ENCODE measurements at regions not wholly inside any gene's neighbourhood (a gene's known extent, or its start where the extent isn't known, plus 50 kb on each side); places are given as distances from the start of the nearest gene placed in this dataset.

- ChIA-PET CTCF (ENCODE audit: low intra/inter-chr PET ratio) (no interaction called here), POLR2A (no interaction called here)
- no peak for ATAC-seq
- H3K36me3 ChIP-seq (ENCODE audit: control insufficient read depth, insufficient read depth, low read length), result no peaks in the 10 kb centered on the region
- H2AFZ ChIP-seq (ENCODE audit: low read depth, low read length), result no peak overlapping the region
- no peak for DNase-seq (ENCODE audit: extremely low read depth in 1 of 4, low spot score in 3 of 4)
- BruUV-seq (replicated peaks), result no TSS peak
- no peak overlapping the region for H3K27ac ChIP-seq (ENCODE audit: extremely low read depth, low read depth, low read length)
- H4K20me1 ChIP-seq (replicated peaks; ENCODE audit: control insufficient read depth, insufficient read depth, low read length), result no peaks in the 10 kb centered on the region
- no peak for FAIRE-seq
- 2% methylated on average over 5 of the region's 5 CpGs for WGBS (ENCODE audit: insufficient coverage, low coverage, missing lambda C conversion rate)
- no peaks in the 10 kb centered on the region for H3K27me3 ChIP-seq (ENCODE audit: control insufficient read depth in 2 of 2, insufficient read depth in 2 of 2, low read length in 2 of 2)
- intact Hi-C loops (cut with micrococcal nuclease), result no loop called here
- in situ Hi-C loops (cut with MboI), result no loop called here
- H3K4me3 ChIP-seq, result no peak overlapping the region
- no peaks in the 10 kb centered on the region for H3K9me1 ChIP-seq (ENCODE audit: control insufficient read depth, insufficient read depth, low read length)
- no peak overlapping the region for H3K4me2 ChIP-seq (ENCODE audit: insufficient read depth, low read length)
- TF ChIP-seq, protein P1, sequence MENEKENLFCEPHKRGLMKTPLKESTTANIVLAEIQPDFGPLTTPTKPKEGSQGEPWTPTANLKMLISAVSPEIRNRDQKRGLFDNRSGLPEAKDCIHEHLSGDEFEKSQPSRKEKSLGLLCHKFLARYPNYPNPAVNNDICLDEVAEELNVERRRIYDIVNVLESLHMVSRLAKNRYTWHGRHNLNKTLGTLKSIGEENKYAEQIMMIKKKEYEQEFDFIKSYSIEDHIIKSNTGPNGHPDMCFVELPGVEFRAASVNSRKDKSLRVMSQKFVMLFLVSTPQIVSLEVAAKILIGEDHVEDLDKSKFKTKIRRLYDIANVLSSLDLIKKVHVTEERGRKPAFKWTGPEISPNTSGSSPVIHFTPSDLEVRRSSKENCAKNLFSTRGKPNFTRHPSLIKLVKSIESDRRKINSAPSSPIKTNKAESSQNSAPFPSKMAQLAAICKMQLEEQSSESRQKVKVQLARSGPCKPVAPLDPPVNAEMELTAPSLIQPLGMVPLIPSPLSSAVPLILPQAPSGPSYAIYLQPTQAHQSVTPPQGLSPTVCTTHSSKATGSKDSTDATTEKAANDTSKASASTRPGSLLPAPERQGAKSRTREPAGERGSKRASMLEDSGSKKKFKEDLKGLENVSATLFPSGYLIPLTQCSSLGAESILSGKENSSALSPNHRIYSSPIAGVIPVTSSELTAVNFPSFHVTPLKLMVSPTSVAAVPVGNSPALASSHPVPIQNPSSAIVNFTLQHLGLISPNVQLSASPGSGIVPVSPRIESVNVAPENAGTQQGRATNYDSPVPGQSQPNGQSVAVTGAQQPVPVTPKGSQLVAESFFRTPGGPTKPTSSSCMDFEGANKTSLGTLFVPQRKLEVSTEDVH (IDR thresholded peaks at IDR 0.05; ENCODE audit: low read depth, partially characterized antibody), result no peak
- TF ChIP-seq ZNF282 (CRISPR knock-in tag; IDR thresholded peaks at IDR 0.05), result no peak
- H3K9ac ChIP-seq (ENCODE audit: insufficient read depth in 1 of 2, low read depth in 2 of 2, low read length in 2 of 2), result no peak overlapping the region
- no peaks in the 10 kb centered on the region for H3K79me2 ChIP-seq (ENCODE audit: control insufficient read depth, insufficient read depth, low read length)
- H3K4me1 ChIP-seq (replicated peaks in 1 of 2; ENCODE audit: control insufficient read depth in 2 of 2, insufficient read depth in 2 of 2, low read length in 2 of 2), result no peaks in the 10 kb centered on the region
- no peaks in the 10 kb centered on the region for H3K9me3 ChIP-seq (replicated peaks; ENCODE audit: control insufficient read depth, insufficient read depth, low read depth, low read length)
Measured at GRCh38 chr9:2270565-2270964, 255.4 kb downstream of the SMARCA2 start.

DNA sequence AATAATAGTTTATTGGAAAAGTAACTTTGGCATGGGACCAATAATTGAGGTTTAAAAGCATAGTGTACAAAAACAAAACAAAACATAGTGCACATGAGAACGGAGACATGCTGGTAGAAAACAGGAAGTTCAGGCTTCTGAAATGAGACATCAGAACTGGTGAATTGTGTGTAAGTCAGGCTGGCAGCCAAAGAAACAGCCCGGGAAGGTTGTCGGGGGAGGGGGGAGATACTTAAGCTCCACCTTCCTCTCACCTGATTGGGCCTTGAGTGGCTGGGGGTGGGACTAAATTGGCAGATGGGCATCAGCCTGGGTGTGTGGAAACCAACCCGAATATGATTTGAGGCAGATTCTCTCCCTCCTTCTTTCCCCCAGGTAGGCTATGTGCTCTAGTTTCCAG, 256.3 kb downstream of the SMARCA2 start:
- no TSS peak for BruUV-seq (replicated peaks)
- no peaks in the 10 kb centered on the region for H3K27me3 ChIP-seq (ENCODE audit: control insufficient read depth in 2 of 2, insufficient read depth in 2 of 2, low read length in 2 of 2)
- ChIA-PET CTCF (ENCODE audit: low intra/inter-chr PET ratio) (no interaction called here), POLR2A (no interaction called here)
- in situ Hi-C loops (cut with MboI) (no loop called here), intact Hi-C loops (cut with micrococcal nuclease) (no loop called here)
- H3K9ac ChIP-seq (ENCODE audit: insufficient read depth in 1 of 2, low read depth in 2 of 2, low read length in 2 of 2), result no peak overlapping the region
- H3K27ac ChIP-seq (ENCODE audit: extremely low read depth, low read depth, low read length), result no peak overlapping the region
- no peaks in the 10 kb centered on the region for H3K4me1 ChIP-seq (replicated peaks in 1 of 2; ENCODE audit: control insufficient read depth in 2 of 2, insufficient read depth in 2 of 2, low read length in 2 of 2)
- no peak for FAIRE-seq
- 5% methylated on average over 4 of the region's 4 CpGs for WGBS (ENCODE audit: insufficient coverage, low coverage, missing lambda C conversion rate)
- no peaks in the 10 kb centered on the region for H3K9me1 ChIP-seq (ENCODE audit: control insufficient read depth, insufficient read depth, low read length)
- DNase-seq (ENCODE audit: extremely low read depth in 1 of 4, low spot score in 3 of 4), result peak; percentile 5 to 37 (median 11)
- peak; percentile 43; the same call in 1 of the 2 replicates for TF ChIP-seq VEZF1 (CRISPR knock-in tag; IDR thresholded peaks at IDR 0.05)
- TF ChIP-seq, protein P2, sequence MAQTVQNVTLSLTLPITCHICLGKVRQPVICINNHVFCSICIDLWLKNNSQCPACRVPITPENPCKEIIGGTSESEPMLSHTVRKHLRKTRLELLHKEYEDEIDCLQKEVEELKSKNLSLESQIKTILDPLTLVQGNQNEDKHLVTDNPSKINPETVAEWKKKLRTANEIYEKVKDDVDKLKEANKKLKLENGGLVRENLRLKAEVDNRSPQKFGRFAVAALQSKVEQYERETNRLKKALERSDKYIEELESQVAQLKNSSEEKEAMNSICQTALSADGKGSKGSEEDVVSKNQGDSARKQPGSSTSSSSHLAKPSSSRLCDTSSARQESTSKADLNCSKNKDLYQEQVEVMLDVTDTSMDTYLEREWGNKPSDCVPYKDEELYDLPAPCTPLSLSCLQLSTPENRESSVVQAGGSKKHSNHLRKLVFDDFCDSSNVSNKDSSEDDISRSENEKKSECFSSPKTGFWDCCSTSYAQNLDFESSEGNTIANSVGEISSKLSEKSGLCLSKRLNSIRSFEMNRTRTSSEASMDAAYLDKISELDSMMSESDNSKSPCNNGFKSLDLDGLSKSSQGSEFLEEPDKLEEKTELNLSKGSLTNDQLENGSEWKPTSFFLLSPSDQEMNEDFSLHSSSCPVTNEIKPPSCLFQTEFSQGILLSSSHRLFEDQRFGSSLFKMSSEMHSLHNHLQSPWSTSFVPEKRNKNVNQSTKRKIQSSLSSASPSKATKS (CRISPR knock-in tag; IDR thresholded peaks at IDR 0.05), result no peak
- no peak for TF ChIP-seq PPARD (CRISPR knock-in tag; IDR thresholded peaks at IDR 0.05)
- TF ChIP-seq POLR2AphosphoS5 (IDR thresholded peaks at IDR 0.05; ENCODE audit: control insufficient read depth, insufficient read depth, low read depth, low read length), result no peak
- TF ChIP-seq NFIC (IDR thresholded peaks at IDR 0.05), result peak; percentile 43; the same call in 1 of the 2 replicates
- TF ChIP-seq ZNF232 (CRISPR knock-in tag; IDR thresholded peaks at IDR 0.05), result no peak
- TF ChIP-seq BMI1 (IDR thresholded peaks at IDR 0.05; ENCODE audit: low read length), result no peak
- H2AFZ ChIP-seq (ENCODE audit: low read depth, low read length), result no peak overlapping the region
- H4K20me1 ChIP-seq (replicated peaks; ENCODE audit: control insufficient read depth, insufficient read depth, low read length), result no peaks in the 10 kb centered on the region
- H3K79me2 ChIP-seq (ENCODE audit: control insufficient read depth, insufficient read depth, low read length), result no peaks in the 10 kb centered on the region
- H3K4me3 ChIP-seq, result no peak overlapping the region
- H3K36me3 ChIP-seq (ENCODE audit: control insufficient read depth, insufficient read depth, low read length), result no peaks in the 10 kb centered on the region
- H3K9me3 ChIP-seq (replicated peaks; ENCODE audit: control insufficient read depth, insufficient read depth, low read depth, low read length), result no peaks in the 10 kb centered on the region
- peak; percentile 78 for ATAC-seq
- H3K4me2 ChIP-seq (ENCODE audit: insufficient read depth, low read length), result no peak overlapping the region
